AG04450 (cell line): ENCODE measurements at regions not wholly inside any gene's neighbourhood (a gene's known extent, or its start where the extent isn't known, plus 50 kb on each side); places are given as distances from the start of the nearest gene placed in this dataset.

Experiments
- CTCF ChIA-PET: fragments of 300-600, 350-600 bp; formaldehyde crosslinking; extraction: SDS; loops from one replicate; lab custom pipeline; 2022; ENCODE audit warnings: antibody characterized with exemption, inconsistent platforms; lab: Charles Lee
- POLR2A ChIA-PET: fragments of 350-600 bp; formaldehyde crosslinking; extraction: SDS; loops from one replicate; lab custom pipeline; 2021; ENCODE audit warnings: antibody characterized with exemption, inconsistent platforms; lab: Yijun Ruan, JAX
- DNase-seq: peaks from one replicate; pipeline ENCODE4 v3.0.0-alpha.2; 2011; ENCODE audit warnings: low read depth, low spot score
- H3K27ac ChIP-seq: one replicate; pipeline ENCODE4 v1.5.1; 2012; ENCODE audit warnings: low read depth, low read length, control low read depth
- H3K27me3 ChIP-seq: one replicate; pipeline ENCODE4 v1.6.0; 2012; ENCODE audit warnings: low read length; ENCODE audit not compliant: control insufficient read depth, insufficient read depth
- H3K4me3 ChIP-seq: 2 replicates; pipeline ENCODE4 v1.5.1; 2011; ENCODE audit warnings: mild to moderate bottlenecking, low read depth, low read length, control low read depth
- H3K9me3 ChIP-seq: 2 replicates; pipeline ENCODE4 v1.5.1; 2012; ENCODE audit warnings: low read length; ENCODE audit not compliant: control insufficient read depth, insufficient read depth
- TF ChIP-seq, protein P1 (sequence below): IDR thresholded peaks from 2 replicates; pipeline ENCODE4 v1.5.1; 2011; ENCODE audit warnings: low read depth, low read length, control low read depth, inconsistent platforms

DNA sequence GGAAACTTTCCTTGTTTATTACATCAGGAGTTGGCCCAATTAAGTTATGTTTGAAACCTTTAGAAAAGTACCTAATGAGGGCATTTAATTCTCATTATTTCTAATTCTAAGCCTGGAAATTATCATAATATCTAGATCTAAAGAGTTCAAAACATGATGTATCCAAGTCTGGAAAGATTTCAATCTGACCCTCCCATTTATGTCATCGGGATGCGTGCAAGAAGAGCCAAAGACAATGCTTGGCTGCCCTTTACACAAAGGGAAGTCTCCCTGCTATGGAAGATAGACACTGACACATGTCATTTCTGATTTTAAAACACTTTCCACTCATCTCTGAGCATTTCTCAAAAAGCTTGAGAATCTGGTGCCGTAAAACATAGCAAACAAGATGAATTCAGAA lies 222.4 kb downstream of the ANTXR2 start:
- no peaks in the 10 kb centered on the region for H3K9me3 ChIP-seq
- no peak overlapping the region for H3K27ac ChIP-seq
- no peak for DNase-seq
- no peaks in the 10 kb centered on the region for H3K27me3 ChIP-seq
- CTCF ChIA-PET = no interaction called here
- TF ChIP-seq, protein P1, sequence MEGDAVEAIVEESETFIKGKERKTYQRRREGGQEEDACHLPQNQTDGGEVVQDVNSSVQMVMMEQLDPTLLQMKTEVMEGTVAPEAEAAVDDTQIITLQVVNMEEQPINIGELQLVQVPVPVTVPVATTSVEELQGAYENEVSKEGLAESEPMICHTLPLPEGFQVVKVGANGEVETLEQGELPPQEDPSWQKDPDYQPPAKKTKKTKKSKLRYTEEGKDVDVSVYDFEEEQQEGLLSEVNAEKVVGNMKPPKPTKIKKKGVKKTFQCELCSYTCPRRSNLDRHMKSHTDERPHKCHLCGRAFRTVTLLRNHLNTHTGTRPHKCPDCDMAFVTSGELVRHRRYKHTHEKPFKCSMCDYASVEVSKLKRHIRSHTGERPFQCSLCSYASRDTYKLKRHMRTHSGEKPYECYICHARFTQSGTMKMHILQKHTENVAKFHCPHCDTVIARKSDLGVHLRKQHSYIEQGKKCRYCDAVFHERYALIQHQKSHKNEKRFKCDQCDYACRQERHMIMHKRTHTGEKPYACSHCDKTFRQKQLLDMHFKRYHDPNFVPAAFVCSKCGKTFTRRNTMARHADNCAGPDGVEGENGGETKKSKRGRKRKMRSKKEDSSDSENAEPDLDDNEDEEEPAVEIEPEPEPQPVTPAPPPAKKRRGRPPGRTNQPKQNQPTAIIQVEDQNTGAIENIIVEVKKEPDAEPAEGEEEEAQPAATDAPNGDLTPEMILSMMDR = no peak
- no peak overlapping the region for H3K4me3 ChIP-seq
- POLR2A ChIA-PET = no interaction called here

DNA sequence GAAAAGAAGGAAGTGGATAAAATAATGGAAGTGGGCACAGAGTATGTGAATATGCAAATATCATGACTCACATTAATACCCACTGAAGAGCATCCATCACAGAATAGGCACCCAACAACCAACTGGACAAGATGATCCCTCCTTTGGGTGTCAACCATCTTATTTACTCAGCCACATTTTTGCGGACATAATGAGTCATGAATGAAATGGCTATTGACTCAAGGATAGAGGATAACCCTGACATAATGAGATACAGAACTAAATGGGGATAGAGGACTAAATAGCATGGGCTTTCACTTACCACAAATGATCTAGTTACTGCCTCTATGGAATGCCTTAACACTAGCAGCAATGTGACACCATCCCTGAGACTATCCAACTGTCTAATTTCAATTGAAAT lies 224.7 kb downstream of the ANTXR2 start:
- ChIA-PET CTCF (no interaction called here), POLR2A (no interaction called here)
- Histone ChIP-seq H3K27ac (no peak overlapping the region), H3K9me3 (no peaks in the 10 kb centered on the region), H3K27me3 (no peaks in the 10 kb centered on the region), H3K4me3 (no peak overlapping the region)
- TF ChIP-seq, protein P1 = no peak
- no peak for DNase-seq

DNA sequence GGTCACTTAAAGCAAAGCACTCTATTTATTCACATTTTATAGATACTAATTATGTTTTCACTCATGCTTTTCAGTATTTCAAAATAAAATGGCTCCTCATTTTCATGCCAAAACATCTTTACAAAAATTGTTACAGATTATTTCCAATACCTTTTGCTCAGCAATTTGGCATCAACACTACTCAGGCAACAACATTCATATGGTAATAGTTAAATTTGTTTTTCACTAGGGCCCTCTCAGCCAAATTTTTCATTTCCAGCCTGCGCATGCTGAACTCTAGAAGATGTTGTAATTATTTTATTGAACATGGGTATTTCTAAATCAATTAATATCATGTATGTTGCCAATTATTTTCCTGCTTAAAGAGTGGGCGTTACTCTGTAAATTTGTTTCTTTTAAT lies 225.6 kb downstream of the ANTXR2 start:
- Histone ChIP-seq H3K27me3 (no peaks in the 10 kb centered on the region), H3K27ac (no peak overlapping the region), H3K9me3 (no peaks in the 10 kb centered on the region), H3K4me3 (no peak overlapping the region)
- TF ChIP-seq, protein P1 = no peak
- ChIA-PET POLR2A (no interaction called here), CTCF (no interaction called here)
- DNase-seq = no peak

DNA sequence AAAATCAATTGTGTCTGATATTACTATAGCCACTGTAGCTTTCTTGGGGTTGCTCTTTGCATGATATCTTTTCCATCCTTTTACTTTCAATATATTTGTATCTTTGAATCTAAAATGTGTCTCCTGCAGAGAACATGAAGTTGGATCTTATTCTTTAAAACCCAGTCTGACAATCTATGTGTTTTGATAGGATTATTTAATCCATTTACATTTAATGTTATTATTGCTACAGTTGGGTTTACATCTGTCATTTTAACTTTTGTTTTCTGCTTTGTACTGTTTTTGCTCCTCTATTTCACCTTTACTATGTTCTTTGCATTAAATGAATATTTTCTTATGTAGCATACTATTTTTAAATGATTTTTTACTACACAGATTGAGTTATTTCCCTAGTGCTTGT lies 230.9 kb downstream of the ANTXR2 start:
- Histone ChIP-seq H3K27ac (no peak overlapping the region), H3K4me3 (no peak overlapping the region), H3K9me3 (no peaks in the 10 kb centered on the region), H3K27me3 (no peaks in the 10 kb centered on the region)
- DNase-seq = no peak
- ChIA-PET CTCF (no interaction called here), POLR2A (no interaction called here)
- TF ChIP-seq, protein P1 = no peak

DNA sequence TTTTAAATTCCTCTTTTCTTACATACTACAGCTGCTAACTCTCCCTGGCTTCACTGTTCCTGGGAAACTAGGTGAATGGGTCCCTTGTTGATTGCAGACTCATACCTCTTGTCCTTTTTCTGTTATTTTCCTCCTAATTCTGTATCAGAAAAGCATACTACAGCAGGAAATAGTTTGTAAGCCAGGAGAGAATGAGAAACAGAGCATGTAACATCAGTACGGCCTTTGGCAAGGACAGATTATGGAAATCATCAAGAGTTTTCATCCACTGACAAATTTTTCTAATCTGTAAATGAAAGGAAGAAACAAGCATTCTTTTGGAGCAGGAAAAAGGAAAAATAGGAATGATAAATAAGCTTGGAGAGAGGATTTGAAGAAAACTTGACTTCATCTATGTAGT lies 239.2 kb downstream of the ANTXR2 start:
- Histone ChIP-seq H3K4me3 (no peak overlapping the region), H3K27me3 (no peaks in the 10 kb centered on the region), H3K27ac (no peak overlapping the region), H3K9me3 (no peaks in the 10 kb centered on the region)
- ChIA-PET CTCF (no interaction called here), POLR2A (no interaction called here)
- no peak for DNase-seq
- TF ChIP-seq, protein P1 = no peak
